HK-2 (cell line): ENCODE measurements at regions not wholly inside any gene's neighbourhood (a gene's known extent, or its start where the extent isn't known, plus 50 kb on each side); places are given as distances from the start of the nearest gene placed in this dataset.

Experiments
- DNase-seq: peaks from one replicate; pipeline ENCODE4 v3.0.0-alpha.2; 2018; ENCODE audit not compliant: unreplicated experiment

DNA sequence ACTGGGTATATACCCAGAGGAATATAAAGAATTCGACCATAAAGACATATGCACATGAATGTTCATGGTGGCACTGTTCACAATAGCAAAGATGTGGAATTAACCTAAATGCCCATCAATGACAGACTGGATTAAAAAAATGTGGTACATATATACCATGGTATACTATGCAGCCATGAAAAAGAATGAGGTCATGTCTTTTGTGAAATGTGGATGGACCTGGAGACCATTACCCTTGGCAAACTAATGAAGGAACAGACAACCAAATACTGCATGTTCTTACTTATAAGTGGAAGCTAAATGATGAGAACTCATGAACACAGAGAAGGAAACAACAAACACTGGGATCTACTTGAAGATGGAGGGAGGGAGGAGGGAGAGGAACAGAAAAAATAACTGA is 186.7 kb upstream of the SSTR4 start:
- no peak for DNase-seq

DNA sequence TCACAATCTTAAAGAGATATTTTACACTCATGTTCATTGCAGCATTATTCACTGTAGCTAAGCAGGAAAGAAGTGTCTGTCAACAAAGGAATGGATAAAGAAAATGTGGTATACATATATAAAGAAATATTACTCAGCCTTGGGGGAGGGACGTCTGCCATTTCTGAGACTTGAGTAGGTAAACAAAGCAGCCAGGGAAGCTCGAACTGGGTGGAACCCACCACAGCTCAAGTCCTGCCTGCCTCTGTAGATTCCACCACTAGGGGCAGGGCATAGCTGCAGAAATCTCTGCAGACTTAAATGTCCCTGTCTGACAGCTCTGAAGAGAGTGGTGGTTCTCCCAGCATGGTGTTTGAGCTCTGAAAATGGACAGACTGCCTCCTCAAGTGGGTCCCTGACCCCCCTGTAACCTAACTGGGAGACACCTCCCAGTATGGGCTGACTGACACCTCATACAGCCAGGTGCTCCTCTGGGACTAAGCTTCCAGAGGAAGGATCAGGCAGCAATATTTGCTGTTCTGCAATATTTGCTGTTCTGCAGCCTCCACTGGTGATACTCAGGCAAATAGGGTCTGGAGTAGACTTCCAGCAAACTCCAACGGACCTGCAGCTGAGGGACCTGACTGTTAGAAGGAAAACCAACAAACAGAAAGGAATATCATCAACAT is 183.3 kb upstream of the SSTR4 start:
- DNase-seq: peak; percentile 14

DNA sequence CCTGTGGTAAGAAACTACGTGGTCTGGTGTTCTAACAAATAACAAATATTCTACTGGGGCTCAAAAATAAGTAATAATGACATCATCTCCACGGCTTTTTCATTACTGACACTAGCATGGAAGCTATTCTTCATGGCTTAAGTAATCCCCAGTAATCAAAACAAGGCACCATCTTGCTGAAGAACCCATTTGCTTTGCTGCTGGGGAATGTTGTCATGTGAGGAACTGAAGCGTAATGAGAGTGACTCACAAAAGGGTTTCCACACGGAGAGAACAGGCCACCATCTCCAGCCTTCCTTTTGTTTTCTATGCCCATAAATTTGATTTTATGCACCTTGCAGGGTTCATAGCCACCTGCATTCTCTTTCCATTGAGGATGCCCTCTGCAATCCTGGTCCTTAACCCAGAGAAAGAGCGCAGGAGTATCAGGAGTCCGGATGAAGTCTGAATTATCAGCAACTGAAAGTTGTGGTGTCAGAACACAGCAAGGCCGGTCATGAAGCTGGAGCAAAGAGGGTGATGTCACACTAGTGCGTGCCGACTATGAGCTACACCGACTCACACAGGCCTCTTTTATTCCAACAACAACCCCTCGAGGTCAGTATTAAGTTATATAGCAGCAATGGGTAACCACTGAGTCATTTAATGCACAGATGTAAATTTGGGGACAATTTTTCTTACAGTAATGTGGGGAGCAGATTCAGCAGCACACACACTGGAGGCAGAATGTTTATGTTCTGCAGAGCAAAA is 173.7 kb upstream of the SSTR4 start:
- DNase-seq: peak; percentile 9

DNA sequence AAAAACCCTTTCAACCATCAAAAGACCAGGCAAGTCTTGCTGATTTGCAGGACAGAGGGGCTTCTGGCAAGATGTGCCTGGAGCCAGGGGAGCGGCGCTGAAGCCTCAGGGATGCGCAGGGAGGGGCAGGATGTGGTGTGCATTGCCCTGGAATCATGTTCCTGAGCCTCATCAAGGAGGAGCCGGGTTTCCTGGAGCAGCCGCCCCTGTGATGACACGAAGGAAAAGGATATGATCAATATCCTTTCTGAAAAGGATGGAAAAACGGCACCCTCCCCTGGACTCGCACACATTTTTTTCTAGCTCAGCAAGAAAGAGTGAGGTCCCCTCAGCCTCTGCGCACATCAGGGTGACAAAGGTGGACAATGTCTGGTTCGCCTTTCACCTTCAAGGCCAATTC is 173.1 kb upstream of the SSTR4 start:
- no peak for DNase-seq

DNA sequence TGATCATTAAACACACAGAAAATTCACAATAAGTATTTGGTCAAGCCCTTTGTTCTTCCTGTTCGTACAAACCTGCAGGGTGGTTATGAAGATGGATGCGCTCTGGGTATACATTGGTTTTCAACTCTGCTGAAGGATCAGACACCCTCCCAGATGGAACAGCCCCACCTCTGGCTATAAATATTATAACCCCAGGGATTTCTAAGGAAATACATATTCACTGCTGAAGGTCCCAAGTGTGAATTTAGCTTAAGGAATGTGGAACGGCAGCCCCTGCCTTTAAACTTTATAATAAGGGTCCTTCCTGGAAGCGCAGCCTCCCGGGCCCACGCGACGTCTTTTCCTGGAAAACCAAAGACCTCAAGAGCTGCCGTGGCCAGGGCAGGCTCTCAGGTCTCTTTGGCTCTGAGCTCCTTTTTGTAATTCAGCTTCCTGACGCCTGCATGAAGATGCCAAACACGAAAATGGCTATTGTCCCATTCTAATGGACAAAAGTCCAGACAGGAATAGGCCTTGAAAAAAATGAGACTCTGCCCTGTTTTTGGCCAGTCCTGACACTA is 172.4 kb upstream of the SSTR4 start:
- no peak for DNase-seq

GRCh38 chr20:22863826-22864225 is 171.3 kb upstream of the SSTR4 start:
- DNase-seq: no peak

DNA sequence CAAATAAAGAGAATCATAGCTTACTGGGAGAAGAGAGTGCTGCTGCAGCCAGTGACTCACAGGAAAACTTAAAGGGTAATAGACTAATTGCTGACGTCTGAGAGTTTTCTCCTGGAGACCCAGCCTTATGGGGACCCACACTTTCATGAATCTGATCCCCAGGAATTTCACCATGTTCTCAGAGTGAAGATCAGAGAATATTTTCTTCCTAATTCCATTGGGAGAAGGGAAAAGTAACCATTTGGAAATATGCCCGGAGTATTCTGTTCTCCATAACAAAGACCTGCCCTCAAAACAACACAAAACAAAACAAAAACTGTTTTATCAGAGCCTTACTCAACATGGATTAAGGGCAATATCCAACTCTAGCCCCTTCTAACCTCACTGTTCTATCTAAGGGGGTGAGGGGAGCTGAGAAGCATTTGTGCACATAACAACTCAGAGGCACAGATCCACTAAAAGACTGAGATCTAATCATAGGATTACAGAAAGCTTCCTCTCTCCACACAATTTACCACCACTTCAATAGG is 168.2 kb upstream of the SSTR4 start:
- no peak for DNase-seq

DNA sequence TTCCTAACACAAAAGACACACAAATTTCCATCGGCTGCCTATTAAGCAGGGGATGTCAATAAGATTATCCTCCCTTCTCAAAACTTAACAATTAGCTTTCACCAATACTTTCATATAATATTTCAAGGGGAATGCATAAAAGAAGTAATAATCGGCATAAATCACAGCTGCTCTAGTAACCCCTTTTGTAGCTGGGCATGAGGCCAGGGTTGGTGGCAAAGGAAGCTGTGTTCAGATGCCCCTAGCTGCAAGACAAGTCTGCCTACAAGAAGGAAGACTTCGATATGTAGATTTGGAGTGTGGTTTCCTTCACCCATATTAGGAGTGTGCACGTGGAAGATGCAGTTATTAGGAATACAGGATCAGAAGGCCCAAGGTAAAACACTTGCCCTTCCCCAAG is 156.9 kb upstream of the SSTR4 start:
- no peak for DNase-seq

DNA sequence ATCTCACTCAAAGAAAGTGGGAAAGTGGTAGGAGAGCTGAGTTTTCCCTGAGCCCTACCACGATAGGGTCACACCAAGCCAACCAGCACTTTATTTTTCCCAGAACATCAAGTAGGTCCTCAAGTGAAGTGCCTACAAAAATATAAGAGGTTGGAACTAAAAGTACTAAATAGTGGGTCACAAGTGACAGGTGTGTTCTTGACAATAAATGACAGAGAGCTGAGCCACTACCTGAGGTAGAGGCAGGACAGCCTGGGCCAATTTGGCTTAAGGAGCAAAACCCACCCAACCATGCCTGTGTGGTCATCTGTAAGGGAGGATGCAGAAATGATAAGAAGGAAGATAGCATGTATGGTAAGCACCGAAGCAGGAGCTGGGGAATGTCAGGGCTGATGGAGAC is 154.8 kb upstream of the SSTR4 start:
- no peak for DNase-seq

GRCh38 chr20:22887796-22888195 is 147.3 kb upstream of the SSTR4 start:
- DNase-seq: no peak

DNA sequence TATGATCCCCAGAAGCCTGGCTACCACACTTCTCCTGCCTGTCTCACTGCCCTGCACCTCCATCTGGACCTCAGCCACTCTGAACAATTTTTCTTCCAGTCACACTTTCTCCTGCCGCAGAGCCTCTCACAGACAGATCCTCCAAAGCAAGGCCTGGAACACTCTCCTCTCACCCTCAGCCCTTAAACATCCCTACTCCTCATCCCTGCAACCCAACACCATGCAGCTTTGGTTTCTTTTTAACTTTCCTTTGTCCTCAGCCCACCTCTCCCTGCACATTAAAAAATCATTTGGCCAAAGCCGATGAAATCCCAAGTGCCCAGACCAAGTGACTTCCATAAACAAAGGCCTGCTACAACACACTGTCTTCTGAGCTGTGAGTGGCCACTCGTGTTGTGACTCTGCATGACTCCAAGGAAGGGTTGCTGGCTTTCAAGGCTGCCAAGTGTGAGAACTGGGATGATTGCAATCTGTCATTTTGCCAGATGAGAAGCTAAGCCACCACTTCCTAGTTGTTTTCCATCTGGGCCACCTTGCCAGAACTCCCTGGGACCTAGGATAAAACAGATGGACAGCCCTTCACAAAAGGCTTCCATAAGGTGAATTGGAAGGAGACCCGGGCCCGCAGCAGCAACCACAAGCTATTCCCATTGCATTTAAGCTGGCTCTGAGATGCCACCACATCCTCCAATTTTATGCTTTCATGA is 144.4 kb upstream of the SSTR4 start:
- DNase-seq: no peak

DNA sequence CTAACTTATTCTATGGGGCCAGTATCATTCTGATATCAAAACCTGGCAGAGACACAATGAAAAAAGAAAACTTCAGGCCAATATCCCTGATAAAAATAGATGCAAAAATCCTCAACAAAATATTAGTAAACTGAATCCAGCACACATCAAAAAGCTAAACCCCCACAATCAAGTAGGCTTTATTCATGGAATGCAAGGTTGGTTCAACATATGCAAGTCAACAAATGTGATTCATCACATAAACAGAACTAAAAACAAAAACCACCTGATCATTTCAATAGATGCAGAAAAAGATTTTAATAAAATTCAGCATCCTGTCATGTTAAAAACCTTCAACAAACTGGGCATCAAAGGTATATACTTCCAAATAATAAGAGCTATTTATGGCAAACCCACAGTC is 133.9 kb upstream of the SSTR4 start:
- DNase-seq: no peak

DNA sequence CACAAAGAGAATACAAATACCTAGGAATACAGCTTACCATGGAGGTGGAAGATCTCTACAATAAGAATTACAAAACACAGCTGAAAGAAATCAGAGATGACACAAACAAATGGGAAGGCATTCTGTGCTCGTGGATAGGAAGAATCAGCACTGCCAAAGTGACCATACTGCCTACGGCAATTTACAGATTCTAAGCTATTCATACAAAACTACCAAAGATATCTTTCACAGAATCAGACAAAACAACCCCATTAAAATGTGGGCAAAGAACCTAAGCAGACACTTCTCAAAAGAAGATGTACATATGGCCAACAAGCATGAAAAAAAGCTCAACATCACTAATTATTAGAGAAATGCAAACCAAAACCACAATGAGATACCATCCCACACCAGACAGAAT is 133.2 kb upstream of the SSTR4 start:
- DNase-seq: no peak

DNA sequence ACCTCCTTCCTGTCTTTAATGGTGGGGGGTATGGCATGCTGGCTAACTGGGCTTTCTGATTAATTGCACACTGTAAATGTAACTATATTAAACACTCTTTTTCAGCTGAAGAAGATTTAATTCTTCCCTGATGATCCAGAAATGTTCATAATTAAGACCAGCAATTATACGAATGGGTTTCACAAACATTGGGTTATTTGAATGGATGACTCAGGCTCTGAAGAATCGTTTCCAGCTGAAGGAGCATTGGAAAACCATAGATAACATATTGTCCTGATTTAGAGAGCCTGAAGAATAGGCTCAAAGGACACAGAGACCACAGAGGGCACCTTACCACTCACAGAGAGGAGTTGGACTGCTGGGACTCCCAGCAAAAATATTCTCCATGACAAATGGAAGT is 130.7 kb upstream of the SSTR4 start:
- DNase-seq: no peak

DNA sequence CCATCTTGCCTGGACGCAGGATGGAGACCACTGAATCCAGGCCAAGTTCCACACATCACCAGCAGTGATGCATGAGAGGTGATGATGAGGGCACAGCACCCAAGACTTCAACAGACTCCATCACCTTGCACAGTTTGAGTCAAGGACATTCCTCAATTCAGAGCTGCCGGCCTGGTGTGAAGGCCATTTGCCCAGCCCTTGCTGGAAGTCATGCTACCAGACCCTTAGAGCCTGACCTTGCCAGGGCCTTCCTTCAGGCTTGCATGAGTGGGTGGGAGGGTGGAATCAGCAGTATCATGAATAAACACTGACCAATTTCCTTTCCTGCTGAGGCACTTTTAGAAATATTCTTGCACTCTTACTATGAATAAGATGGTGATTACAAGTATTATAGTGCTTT is 130.2 kb upstream of the SSTR4 start:
- no peak for DNase-seq

DNA sequence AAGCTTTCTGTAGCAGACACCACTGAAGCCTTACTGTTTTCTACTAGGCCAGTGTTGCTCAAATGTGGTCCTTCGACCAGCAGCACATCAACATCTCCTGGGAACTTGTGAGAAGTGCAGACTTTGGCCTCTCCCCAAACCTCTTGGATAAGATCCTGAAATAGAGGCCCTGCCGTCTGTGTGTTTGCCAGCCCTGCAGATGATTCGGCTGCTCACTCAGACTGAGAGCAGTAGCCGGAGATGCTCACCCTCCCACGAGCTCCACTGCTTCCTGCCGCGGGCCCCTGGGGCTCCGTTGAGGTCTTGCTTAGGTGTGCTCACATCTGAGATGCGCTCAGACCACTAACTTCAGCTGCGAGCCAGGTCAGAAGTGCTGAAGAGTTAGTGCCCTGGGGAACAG is 129.5 kb upstream of the SSTR4 start:
- DNase-seq: no peak

- DNase-seq: no peak
Observed at GRCh38 chr20:22908437-22908836, 126.7 kb upstream of the SSTR4 start.

DNA sequence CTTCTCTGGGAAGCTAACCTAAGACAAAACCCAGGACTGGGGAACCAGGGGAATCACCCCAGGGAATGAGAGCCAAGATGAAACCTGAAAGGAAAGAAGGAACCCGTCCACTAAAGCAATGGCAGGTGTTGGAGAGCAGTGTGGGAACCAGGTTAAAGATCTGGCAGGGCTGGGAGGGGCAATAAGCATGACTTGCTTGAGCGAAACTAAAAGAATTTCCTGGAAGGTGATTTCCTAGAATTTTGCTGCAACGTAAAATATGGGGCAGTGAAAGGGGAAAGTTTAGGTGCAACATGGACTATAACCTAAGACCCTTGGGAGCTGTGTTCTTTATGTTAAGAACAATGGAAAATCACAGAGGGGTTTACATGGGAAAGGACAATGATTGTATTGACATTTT is 126.2 kb upstream of the SSTR4 start:
- DNase-seq: no peak

- no peak for DNase-seq
Observed at GRCh38 chr20:22909436-22909835, 125.7 kb upstream of the SSTR4 start.

DNA sequence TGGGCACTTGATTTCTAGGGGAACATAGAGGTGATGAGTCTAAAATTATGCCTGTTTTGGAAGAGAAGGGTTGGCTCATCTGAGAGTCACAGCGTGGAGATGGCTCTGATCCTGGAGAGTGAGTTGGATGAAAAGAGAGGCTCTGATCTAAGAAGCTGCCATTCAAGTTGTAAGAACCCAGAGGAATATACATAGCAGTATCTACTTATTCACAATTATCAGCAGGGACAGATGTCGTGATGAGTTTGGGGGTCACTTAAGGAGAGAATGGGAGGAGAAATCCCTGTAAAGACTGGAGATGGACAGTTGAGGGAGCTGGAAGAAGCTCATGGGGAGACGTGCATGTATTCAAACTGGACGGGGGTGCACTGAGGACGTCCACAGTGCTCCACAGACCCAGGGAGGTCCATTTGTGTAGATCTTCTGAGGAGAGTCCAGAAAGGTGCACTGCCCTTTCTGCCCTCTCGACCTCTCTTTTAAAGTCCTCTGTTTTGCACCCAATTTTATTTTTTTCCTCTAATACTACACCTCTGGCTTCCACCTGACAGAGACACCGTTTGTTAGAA is 124.7 kb upstream of the SSTR4 start:
- no peak for DNase-seq

DNA sequence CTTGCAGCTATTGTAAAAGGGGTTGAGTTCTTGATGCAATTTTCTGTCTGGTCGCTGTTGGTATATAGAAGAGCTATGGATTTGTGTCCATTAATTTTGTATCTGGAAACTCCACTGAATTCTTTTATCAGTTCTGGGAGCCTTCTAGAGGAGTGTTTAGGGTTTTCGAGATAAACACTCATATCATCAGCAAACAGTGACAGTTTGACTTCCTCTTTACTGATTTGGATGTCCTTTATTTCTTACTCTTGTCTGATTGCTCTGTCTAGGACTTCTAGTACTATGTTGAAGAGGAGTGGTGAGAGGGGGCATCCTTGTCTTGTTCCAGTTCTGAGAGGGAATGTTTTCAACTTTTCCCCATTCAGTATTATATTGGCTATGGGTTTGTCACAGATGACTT is 120.8 kb upstream of the SSTR4 start:
- no peak for DNase-seq

DNA sequence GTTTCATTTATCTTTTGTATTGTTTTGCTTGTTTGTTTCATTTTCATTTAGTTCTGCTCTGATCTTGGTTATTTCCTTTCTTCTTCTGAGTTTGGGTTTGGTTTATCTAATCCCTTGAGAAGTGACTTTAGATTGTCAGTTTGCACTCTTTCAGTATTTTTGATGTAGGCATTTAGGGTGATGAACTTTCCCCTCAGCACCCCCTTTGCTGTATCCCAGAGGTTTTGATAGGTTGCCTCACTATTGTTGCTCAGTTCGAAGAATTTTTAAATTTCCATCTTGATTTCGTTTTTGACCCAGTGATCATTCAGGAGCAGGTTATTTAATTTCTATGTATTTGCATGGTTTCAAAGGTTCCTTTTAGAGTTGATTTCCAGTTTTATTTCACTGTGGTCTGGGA is 119.6 kb upstream of the SSTR4 start:
- no peak for DNase-seq
